Parathyroid adenoma (tissue), 2 donors: ENCODE measurements at regions not wholly inside any gene's neighbourhood (a gene's known extent, or its start where the extent isn't known, plus 50 kb on each side); places are given as distances from the start of the nearest gene placed in this dataset.

Experiments used
- H2AFZ ChIP-seq: fragments of 300-600 bp; sonication (generic); one replicate; pipeline ENCODE4 v1.7.0; 2017; ENCODE audit warnings: antibody characterized with exemption, mild to moderate bottlenecking
- H3K27ac ChIP-seq: fragments of 300-600 bp; sonication (generic); one replicate; pipeline ENCODE4 v1.7.0; 2017
- H3K27me3 ChIP-seq: fragments of 300-600 bp; sonication (generic); one replicate; pipeline ENCODE4 v1.7.0; 2017; ENCODE audit warnings: low read length; ENCODE audit not compliant: control insufficient read depth, insufficient read depth
- H3K36me3 ChIP-seq: fragments of 300-600 bp; sonication (generic); one replicate; pipeline ENCODE4 v1.7.0; 2017; ENCODE audit warnings: low read length; ENCODE audit not compliant: control insufficient read depth, insufficient read depth
- H3K4me1 ChIP-seq: fragments of 300-600 bp; sonication (generic); one replicate; pipeline ENCODE4 v1.7.0; 2017; ENCODE audit warnings: control low read depth
- H3K4me2 ChIP-seq: fragments of 300-600 bp; sonication (generic); one replicate; pipeline ENCODE4 v1.7.0; 2017; ENCODE audit warnings: low read length
- H3K4me3 ChIP-seq: fragments of 300-600 bp; sonication (generic); one replicate; pipeline ENCODE4 v1.7.0; 2017; ENCODE audit warnings: low read depth, low read length
- H3K79me2 ChIP-seq: fragments of 300-600 bp; sonication (generic); one replicate; pipeline ENCODE4 v1.7.0; 2017; ENCODE audit warnings: control low read depth
- H3K9ac ChIP-seq: fragments of 300-600 bp; sonication (generic); one replicate; pipeline ENCODE4 v1.7.0; 2017; ENCODE audit warnings: mild to moderate bottlenecking
- H3K9me3 ChIP-seq: fragments of 300-600 bp; sonication (generic); one replicate; pipeline ENCODE4 v1.7.0; 2017; ENCODE audit warnings: low read length; ENCODE audit not compliant: control insufficient read depth
- TF ChIP-seq, protein P1 (sequence below): fragments of 300-600 bp; sonication (generic); IDR thresholded peaks from one replicate; pipeline ENCODE4 v1.7.0; 2017; ENCODE audit warnings: antibody characterized with exemption, mild to moderate bottlenecking
- donor health status: primary hyperparathyroidism.

DNA sequence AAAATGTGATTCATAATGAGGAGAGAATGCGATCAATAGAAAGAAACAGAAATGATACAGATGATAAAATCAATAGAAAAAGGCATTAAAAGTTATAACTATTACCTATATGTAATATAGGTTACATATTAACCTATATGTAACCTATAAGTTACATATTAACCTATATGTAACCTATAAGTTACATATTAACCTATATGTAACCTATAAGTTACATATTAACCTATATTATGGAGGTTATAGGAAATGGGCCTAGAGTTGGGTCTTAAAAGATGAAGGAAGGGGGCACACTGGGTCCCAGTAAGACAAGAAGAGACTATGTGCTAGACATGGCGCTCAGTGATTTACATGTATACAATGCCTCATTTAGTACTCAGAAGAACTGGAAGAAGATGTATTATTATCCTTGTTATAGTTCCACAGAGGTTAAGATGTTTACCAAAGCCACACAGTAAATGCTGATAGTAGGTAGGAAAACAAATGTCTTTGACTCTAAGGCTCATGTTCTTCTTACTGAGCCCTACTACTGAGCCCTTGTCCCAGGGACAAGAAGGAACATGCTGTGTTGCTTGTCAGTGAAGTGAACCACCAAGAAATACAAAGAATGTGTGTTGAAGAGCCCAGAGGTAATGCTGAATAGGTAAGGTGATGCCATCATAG lies 444.6 kb upstream of the PLXNA2 start:
- H3K27me3 ChIP-seq: peaks cover 4% of the 10 kb centered on the region
- no peak overlapping the region for H2AFZ ChIP-seq

DNA sequence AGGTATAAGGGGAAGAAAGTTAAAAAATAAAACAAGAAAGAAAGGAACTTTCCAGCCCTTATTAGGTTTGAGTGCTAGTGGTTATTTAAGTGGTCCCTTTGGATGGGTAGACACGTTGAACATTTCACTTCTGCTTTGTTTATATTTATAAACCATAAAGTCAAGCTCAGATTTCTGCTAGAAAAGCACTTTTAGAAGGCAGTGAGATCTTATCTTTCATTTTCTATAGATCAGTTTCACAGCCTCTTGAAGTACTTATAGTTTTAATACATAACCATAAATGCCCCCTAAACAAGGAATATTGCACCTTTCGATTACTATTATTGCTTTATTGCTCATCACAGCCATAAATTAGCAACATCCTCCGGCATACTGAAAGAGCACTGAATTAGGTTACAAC lies 446.8 kb upstream of the PLXNA2 start:
- H3K27ac ChIP-seq: no peak overlapping the region
- peaks cover 4% of the 10 kb centered on the region for H3K27me3 ChIP-seq
- no peak overlapping the region for H3K4me3 ChIP-seq
- H3K4me2 ChIP-seq: no peak overlapping the region
- H3K9me3 ChIP-seq: no peaks in the 10 kb centered on the region
- no peak overlapping the region for H3K9ac ChIP-seq
- H3K79me2 ChIP-seq: no peaks in the 10 kb centered on the region
- H2AFZ ChIP-seq: no peak overlapping the region
- no peaks in the 10 kb centered on the region for H3K36me3 ChIP-seq
- H3K4me1 ChIP-seq: no peaks in the 10 kb centered on the region
- TF ChIP-seq, protein P1, sequence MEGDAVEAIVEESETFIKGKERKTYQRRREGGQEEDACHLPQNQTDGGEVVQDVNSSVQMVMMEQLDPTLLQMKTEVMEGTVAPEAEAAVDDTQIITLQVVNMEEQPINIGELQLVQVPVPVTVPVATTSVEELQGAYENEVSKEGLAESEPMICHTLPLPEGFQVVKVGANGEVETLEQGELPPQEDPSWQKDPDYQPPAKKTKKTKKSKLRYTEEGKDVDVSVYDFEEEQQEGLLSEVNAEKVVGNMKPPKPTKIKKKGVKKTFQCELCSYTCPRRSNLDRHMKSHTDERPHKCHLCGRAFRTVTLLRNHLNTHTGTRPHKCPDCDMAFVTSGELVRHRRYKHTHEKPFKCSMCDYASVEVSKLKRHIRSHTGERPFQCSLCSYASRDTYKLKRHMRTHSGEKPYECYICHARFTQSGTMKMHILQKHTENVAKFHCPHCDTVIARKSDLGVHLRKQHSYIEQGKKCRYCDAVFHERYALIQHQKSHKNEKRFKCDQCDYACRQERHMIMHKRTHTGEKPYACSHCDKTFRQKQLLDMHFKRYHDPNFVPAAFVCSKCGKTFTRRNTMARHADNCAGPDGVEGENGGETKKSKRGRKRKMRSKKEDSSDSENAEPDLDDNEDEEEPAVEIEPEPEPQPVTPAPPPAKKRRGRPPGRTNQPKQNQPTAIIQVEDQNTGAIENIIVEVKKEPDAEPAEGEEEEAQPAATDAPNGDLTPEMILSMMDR: no peak

More for the DNA sequence above, 444.6 kb upstream of the PLXNA2 start:
- no peaks in the 10 kb centered on the region for H3K79me2 ChIP-seq
- no peaks in the 10 kb centered on the region for H3K36me3 ChIP-seq
- H3K9me3 ChIP-seq: no peaks in the 10 kb centered on the region
- H3K4me1 ChIP-seq: no peaks in the 10 kb centered on the region
- no peak overlapping the region for H3K27ac ChIP-seq
- H3K4me3 ChIP-seq: no peak overlapping the region
- TF ChIP-seq, protein P1: no peak
- H3K4me2 ChIP-seq: no peak overlapping the region
- no peak overlapping the region for H3K9ac ChIP-seq

DNA sequence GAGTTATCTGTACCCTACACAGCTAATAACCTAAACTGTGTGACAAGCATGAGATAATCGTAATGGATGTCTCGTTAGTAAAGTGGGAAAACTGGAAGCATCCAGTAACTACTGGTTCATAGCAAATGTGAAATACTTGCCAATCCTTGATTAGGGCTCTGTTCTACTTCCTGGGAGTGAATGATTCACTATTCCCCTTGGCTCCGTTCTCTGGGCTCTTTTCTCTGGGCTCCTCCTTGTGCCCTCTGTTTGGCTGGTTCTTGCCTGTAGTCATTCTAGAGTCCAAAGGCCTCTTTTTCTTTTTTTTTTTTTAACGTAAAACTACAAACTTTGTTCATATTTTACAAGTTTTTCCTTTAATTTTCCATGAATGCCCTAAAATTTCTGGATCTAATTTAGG lies 465.8 kb upstream of the PLXNA2 start:
- Histone ChIP-seq H3K9ac (no peak overlapping the region), H2AFZ (no peak overlapping the region), H3K79me2 (no peaks in the 10 kb centered on the region), H3K36me3 (no peaks in the 10 kb centered on the region), H3K4me1 (no peaks in the 10 kb centered on the region), H3K27ac (no peak overlapping the region), H3K27me3 (no peaks in the 10 kb centered on the region), H3K4me3 (no peak overlapping the region), H3K9me3 (peaks cover 3% of the 10 kb centered on the region), H3K4me2 (no peak overlapping the region)
- TF ChIP-seq, protein P1: no peak

DNA sequence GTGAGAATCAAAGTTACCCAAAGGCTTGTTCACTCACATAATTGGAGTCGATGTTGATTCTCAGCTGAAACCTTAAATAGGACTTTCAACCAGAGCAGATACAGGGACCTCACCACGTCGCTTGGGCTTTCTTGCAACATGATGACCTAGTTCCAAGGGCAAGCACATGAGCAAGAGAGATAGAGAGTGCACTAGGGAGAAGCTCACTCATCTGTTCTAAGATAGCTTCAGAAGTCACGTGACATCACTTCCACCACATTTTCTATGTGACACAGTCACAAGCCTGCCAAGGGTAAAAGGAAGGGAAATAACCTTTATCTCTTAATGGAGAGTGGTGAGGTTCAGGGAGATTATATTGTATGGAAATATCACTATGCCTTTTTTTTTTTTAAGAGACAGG lies 470.1 kb upstream of the PLXNA2 start:
- H3K4me3 ChIP-seq: no peak overlapping the region
- no peak overlapping the region for H3K9ac ChIP-seq
- H3K9me3 ChIP-seq: no peaks in the 10 kb centered on the region
- no peaks in the 10 kb centered on the region for H3K79me2 ChIP-seq
- no peaks in the 10 kb centered on the region for H3K36me3 ChIP-seq
- H3K27me3 ChIP-seq: no peaks in the 10 kb centered on the region
- H3K4me2 ChIP-seq: no peak overlapping the region
- H2AFZ ChIP-seq: no peak overlapping the region
- no peaks in the 10 kb centered on the region for H3K4me1 ChIP-seq
- H3K27ac ChIP-seq: no peak overlapping the region
- TF ChIP-seq, protein P1: no peak

DNA sequence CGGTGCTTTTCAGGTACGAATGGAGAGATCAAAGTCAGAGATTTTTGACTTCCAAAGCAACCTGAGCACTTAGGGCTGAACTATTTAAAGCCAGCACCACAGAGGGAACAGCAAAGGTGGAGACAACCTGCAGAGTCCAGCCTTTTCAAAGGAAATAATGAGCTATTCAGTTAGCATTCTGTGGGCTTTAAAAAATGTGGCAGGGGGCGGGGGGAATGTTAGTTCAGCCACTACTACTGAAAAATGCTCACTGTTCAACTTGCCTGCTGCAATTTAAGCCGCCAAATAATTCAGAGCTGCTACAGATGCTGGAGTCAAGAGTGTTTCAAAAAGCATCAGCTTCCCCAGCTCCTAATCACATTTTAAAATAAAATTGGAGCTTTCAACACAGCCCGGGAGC lies 473.3 kb upstream of the PLXNA2 start:
- Histone ChIP-seq H2AFZ (no peak overlapping the region), H3K9ac (no peak overlapping the region), H3K79me2 (no peaks in the 10 kb centered on the region), H3K9me3 (no peaks in the 10 kb centered on the region), H3K27me3 (no peaks in the 10 kb centered on the region), H3K4me2 (no peak overlapping the region), H3K27ac (no peak overlapping the region), H3K4me3 (no peak overlapping the region), H3K36me3 (no peaks in the 10 kb centered on the region), H3K4me1 (no peaks in the 10 kb centered on the region)
- TF ChIP-seq, protein P1: no peak
